ENCODE measurements at regions not wholly inside any gene's neighbourhood (a gene's known extent, or its start where the extent isn't known, plus 50 kb on each side); places are given as distances from the start of the nearest gene placed in this dataset.

DNA sequence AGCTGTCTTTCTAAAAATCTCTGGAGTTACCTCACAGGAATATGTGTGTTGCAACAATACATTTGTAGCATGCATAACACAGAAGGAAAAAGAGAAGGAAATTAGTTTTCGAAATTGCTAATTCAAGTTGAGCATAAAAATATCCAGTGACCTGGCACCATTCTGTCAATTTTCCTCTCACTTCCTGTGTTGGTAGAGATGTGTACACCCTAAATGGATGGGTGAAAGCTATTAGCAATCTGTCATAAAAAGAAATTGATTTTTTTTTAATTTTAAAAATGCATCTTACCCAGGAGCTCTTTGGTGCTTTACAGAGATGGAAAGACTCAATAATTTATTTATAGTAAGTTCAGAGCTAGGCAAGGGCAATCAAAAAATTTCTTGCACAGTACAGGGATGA lies 333.3 kb upstream of the TMEM229A start:
- Histone ChIP-seq H3K9me3 (ENCODE audit: control insufficient read depth, insufficient read depth, low read length) (no peaks in the 10 kb centered on the region), H3K4me3 (ENCODE audit: low read length) (no peak overlapping the region), H3K36me3 (ENCODE audit: control insufficient read depth, insufficient read depth, low read length) (no peaks in the 10 kb centered on the region), H3K27ac (ENCODE audit: low read length) (no peak overlapping the region), H3K27me3 (ENCODE audit: control insufficient read depth, insufficient read depth, low read length) (no peaks in the 10 kb centered on the region), H3K4me1 (ENCODE audit: control insufficient read depth, insufficient read depth, low read length) (no peaks in the 10 kb centered on the region)
- DNase-seq (ENCODE audit: low read depth, low spot score) = no peak
- no CpG with 5 or more reads among the region's 1 CpG for WGBS (ENCODE audit: insufficient coverage, insufficient read length)

DNA sequence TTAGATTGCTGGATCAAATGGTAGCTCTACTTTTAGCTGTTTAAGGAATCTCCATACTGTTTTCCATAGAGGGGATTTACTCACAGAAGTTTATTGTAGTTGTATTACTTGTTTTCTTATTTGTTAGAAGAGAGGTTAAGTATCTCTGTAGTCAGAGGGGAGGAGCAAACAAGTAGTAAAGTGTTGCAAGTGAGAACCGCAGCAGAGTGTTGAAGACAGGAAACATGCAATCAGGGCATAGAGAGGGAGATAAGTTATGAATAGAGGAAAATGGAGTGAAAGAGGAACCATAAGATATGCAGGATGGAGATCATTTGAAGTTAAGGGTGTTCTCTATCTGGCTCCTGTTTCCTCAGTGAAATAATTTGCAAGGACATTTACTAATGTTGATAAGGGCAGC lies 331.4 kb upstream of the TMEM229A start:
- no peaks in the 10 kb centered on the region for H3K36me3 ChIP-seq (ENCODE audit: control insufficient read depth, insufficient read depth, low read length)
- no peaks in the 10 kb centered on the region for H3K9me3 ChIP-seq (ENCODE audit: control insufficient read depth, insufficient read depth, low read length)
- H3K4me1 ChIP-seq (ENCODE audit: control insufficient read depth, insufficient read depth, low read length) = no peaks in the 10 kb centered on the region
- no peak overlapping the region for H3K4me3 ChIP-seq (ENCODE audit: low read length)
- no CpG with 5 or more reads among the region's 1 CpG for WGBS (ENCODE audit: insufficient coverage, insufficient read length)
- H3K27ac ChIP-seq (ENCODE audit: low read length) = no peak overlapping the region
- no peaks in the 10 kb centered on the region for H3K27me3 ChIP-seq (ENCODE audit: control insufficient read depth, insufficient read depth, low read length)
- no peak for DNase-seq (ENCODE audit: low read depth, low spot score)

GRCh38 chr7:124354201-124354600 lies 321.3 kb upstream of the TMEM229A start:
- Histone ChIP-seq H3K36me3 (ENCODE audit: control insufficient read depth, insufficient read depth, low read length) (no peaks in the 10 kb centered on the region), H3K9me3 (ENCODE audit: control insufficient read depth, insufficient read depth, low read length) (no peaks in the 10 kb centered on the region), H3K27me3 (ENCODE audit: control insufficient read depth, insufficient read depth, low read length) (no peaks in the 10 kb centered on the region), H3K4me1 (ENCODE audit: control insufficient read depth, insufficient read depth, low read length) (no peaks in the 10 kb centered on the region), H3K27ac (ENCODE audit: low read length) (no peak overlapping the region), H3K4me3 (ENCODE audit: low read length) (no peak overlapping the region)
- DNase-seq (ENCODE audit: low read depth, low spot score) = no peak

GRCh38 chr7:124351950-124352349 lies 319.1 kb upstream of the TMEM229A start:
- no CpG with 5 or more reads among the region's 8 CpGs for WGBS (ENCODE audit: insufficient coverage, insufficient read length)
- no peak for DNase-seq (ENCODE audit: low read depth, low spot score)
- Histone ChIP-seq H3K4me1 (ENCODE audit: control insufficient read depth, insufficient read depth, low read length) (no peaks in the 10 kb centered on the region), H3K36me3 (ENCODE audit: control insufficient read depth, insufficient read depth, low read length) (no peaks in the 10 kb centered on the region), H3K27me3 (ENCODE audit: control insufficient read depth, insufficient read depth, low read length) (no peaks in the 10 kb centered on the region), H3K4me3 (ENCODE audit: low read length) (no peak overlapping the region), H3K9me3 (ENCODE audit: control insufficient read depth, insufficient read depth, low read length) (no peaks in the 10 kb centered on the region), H3K27ac (ENCODE audit: low read length) (no peak overlapping the region)

DNA sequence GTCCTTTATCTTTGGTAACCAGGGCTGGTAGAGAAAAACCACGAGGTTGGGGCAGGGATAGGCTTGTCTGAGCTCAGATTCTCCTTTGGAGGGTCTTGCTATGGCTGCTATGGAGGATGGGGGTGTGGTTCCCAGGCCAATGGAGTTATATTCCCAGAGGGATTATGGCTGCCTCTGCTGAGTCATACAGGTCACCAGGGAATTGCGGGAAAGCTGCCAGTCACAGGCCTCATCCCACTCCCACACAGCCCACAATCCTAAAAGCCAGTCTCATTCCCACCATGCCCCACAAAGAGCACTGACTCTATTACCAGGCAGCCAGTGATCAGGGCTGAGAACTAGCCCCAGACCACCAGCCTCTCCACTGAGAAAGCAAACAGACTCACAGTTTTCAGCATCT lies 316.6 kb upstream of the TMEM229A start:
- H3K4me1 ChIP-seq (ENCODE audit: control insufficient read depth, insufficient read depth, low read length) = no peaks in the 10 kb centered on the region
- H3K27me3 ChIP-seq (ENCODE audit: control insufficient read depth, insufficient read depth, low read length) = no peaks in the 10 kb centered on the region
- no peaks in the 10 kb centered on the region for H3K9me3 ChIP-seq (ENCODE audit: control insufficient read depth, insufficient read depth, low read length)
- H3K36me3 ChIP-seq (ENCODE audit: control insufficient read depth, insufficient read depth, low read length) = no peaks in the 10 kb centered on the region
- H3K27ac ChIP-seq (ENCODE audit: low read length) = no peak overlapping the region
- H3K4me3 ChIP-seq (ENCODE audit: low read length) = no peak overlapping the region
- DNase-seq (ENCODE audit: low read depth, low spot score) = no peak
- no CpG with 5 or more reads among the region's 2 CpGs for WGBS (ENCODE audit: insufficient coverage, insufficient read length)

DNA sequence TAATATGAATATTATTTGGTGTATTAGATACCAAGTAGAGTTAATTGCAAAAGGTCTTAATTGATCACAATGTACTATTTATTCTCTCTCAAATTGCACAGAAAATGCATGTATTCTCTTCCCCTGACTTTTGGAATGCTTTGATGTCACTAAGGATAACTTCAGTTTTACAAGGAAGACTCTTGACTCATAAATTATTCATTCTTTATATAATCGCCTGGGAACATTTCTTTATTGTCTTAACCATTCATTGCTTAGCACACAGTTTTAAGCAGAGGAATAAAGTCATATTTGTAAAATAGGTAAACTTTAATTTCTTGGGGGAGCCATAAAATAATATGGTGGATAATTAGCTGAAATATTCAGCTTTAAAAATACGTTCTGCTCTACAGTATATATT lies 306.0 kb upstream of the TMEM229A start:
- H3K9me3 ChIP-seq (ENCODE audit: control insufficient read depth, insufficient read depth, low read length) = no peaks in the 10 kb centered on the region
- no CpG with 5 or more reads among the region's 2 CpGs for WGBS (ENCODE audit: insufficient coverage, insufficient read length)

GRCh38 chr7:124330731-124331407 lies 298.0 kb upstream of the TMEM229A start:
- Histone ChIP-seq H3K4me3 (ENCODE audit: low read length) (no peak overlapping the region), H3K27me3 (ENCODE audit: control insufficient read depth, insufficient read depth, low read length) (no peaks in the 10 kb centered on the region), H3K36me3 (ENCODE audit: control insufficient read depth, insufficient read depth, low read length) (no peaks in the 10 kb centered on the region), H3K27ac (ENCODE audit: low read length) (no peak overlapping the region), H3K4me1 (ENCODE audit: control insufficient read depth, insufficient read depth, low read length) (no peaks in the 10 kb centered on the region), H3K9me3 (ENCODE audit: control insufficient read depth, insufficient read depth, low read length) (no peaks in the 10 kb centered on the region)
- DNase-seq (ENCODE audit: low read depth, low spot score) = no peak
- no CpG with 5 or more reads among the region's 3 CpGs for WGBS (ENCODE audit: insufficient coverage, insufficient read length)

More for the DNA sequence above, 306.0 kb upstream of the TMEM229A start:
- Histone ChIP-seq H3K4me3 (ENCODE audit: low read length) (no peak overlapping the region), H3K27me3 (ENCODE audit: control insufficient read depth, insufficient read depth, low read length) (no peaks in the 10 kb centered on the region), H3K4me1 (ENCODE audit: control insufficient read depth, insufficient read depth, low read length) (no peaks in the 10 kb centered on the region), H3K36me3 (ENCODE audit: control insufficient read depth, insufficient read depth, low read length) (no peaks in the 10 kb centered on the region), H3K27ac (ENCODE audit: low read length) (no peak overlapping the region)
- no peak for DNase-seq (ENCODE audit: low read depth, low spot score)

- Histone ChIP-seq H3K4me3 (ENCODE audit: low read length) (no peak overlapping the region), H3K27ac (ENCODE audit: low read length) (no peak overlapping the region), H3K36me3 (ENCODE audit: control insufficient read depth, insufficient read depth, low read length) (no peaks in the 10 kb centered on the region), H3K9me3 (ENCODE audit: control insufficient read depth, insufficient read depth, low read length) (no peaks in the 10 kb centered on the region), H3K4me1 (ENCODE audit: control insufficient read depth, insufficient read depth, low read length) (no peaks in the 10 kb centered on the region), H3K27me3 (ENCODE audit: control insufficient read depth, insufficient read depth, low read length) (no peaks in the 10 kb centered on the region)
- no peak for DNase-seq (ENCODE audit: low read depth, low spot score)
- no CpG with 5 or more reads among the region's 3 CpGs for WGBS (ENCODE audit: insufficient coverage, insufficient read length)
These were observed 295.9 kb upstream of the TMEM229A start for GRCh38 chr7:124328774-124329173.

GRCh38 chr7:124324262-124324661 lies 291.4 kb upstream of the TMEM229A start:
- no peaks in the 10 kb centered on the region for H3K27me3 ChIP-seq (ENCODE audit: control insufficient read depth, insufficient read depth, low read length)
- no peaks in the 10 kb centered on the region for H3K9me3 ChIP-seq (ENCODE audit: control insufficient read depth, insufficient read depth, low read length)
- H3K27ac ChIP-seq (ENCODE audit: low read length) = no peak overlapping the region
- no peaks in the 10 kb centered on the region for H3K4me1 ChIP-seq (ENCODE audit: control insufficient read depth, insufficient read depth, low read length)
- DNase-seq (ENCODE audit: low read depth, low spot score) = no peak
- no peaks in the 10 kb centered on the region for H3K36me3 ChIP-seq (ENCODE audit: control insufficient read depth, insufficient read depth, low read length)
- H3K4me3 ChIP-seq (ENCODE audit: low read length) = no peak overlapping the region

- Histone ChIP-seq H3K27ac (ENCODE audit: low read length) (no peak overlapping the region), H3K4me1 (ENCODE audit: control insufficient read depth, insufficient read depth, low read length) (no peaks in the 10 kb centered on the region), H3K4me3 (ENCODE audit: low read length) (no peak overlapping the region), H3K27me3 (ENCODE audit: control insufficient read depth, insufficient read depth, low read length) (no peaks in the 10 kb centered on the region), H3K9me3 (ENCODE audit: control insufficient read depth, insufficient read depth, low read length) (no peaks in the 10 kb centered on the region), H3K36me3 (ENCODE audit: control insufficient read depth, insufficient read depth, low read length) (no peaks in the 10 kb centered on the region)
- no peak for DNase-seq (ENCODE audit: low read depth, low spot score)
- WGBS (ENCODE audit: insufficient coverage, insufficient read length) = no CpG with 5 or more reads among the region's 1 CpG
These were observed 290.7 kb upstream of the TMEM229A start for GRCh38 chr7:124323597-124323996.

DNA sequence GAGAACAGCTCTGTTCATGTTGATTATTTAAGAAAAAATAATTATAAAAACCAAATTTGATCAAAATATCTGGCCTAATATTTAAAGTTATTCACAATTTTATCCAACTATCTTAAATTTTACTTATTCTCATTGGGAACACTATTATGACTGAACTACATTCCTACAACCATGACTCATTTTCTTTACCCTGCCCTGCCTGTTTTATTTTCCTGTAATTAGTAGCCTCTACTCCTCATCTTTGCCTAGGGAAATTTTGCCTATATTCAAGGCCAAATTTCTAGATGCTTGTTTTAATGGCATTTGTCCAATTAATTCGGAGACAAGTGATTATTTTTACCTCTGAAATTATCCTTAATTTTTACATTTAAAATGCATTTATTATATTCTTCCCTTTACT lies 289.7 kb upstream of the TMEM229A start:
- Histone ChIP-seq H3K4me1 (ENCODE audit: control insufficient read depth, insufficient read depth, low read length) (no peaks in the 10 kb centered on the region), H3K27me3 (ENCODE audit: control insufficient read depth, insufficient read depth, low read length) (no peaks in the 10 kb centered on the region), H3K36me3 (ENCODE audit: control insufficient read depth, insufficient read depth, low read length) (no peaks in the 10 kb centered on the region), H3K9me3 (ENCODE audit: control insufficient read depth, insufficient read depth, low read length) (no peaks in the 10 kb centered on the region), H3K27ac (ENCODE audit: low read length) (no peak overlapping the region), H3K4me3 (ENCODE audit: low read length) (no peak overlapping the region)
- no peak for DNase-seq (ENCODE audit: low read depth, low spot score)
- WGBS (ENCODE audit: insufficient coverage, insufficient read length) = no CpG with 5 or more reads among the region's 1 CpG
